ENCODE measurements at regions not wholly inside any gene's neighbourhood (a gene's known extent, or its start where the extent isn't known, plus 50 kb on each side); places are given as distances from the start of the nearest gene placed in this dataset.

GRCh38 chr1:18554597-18554996 lies 73.9 kb downstream of the KLHDC7A start:
- TF ChIP-seq, protein P1, sequence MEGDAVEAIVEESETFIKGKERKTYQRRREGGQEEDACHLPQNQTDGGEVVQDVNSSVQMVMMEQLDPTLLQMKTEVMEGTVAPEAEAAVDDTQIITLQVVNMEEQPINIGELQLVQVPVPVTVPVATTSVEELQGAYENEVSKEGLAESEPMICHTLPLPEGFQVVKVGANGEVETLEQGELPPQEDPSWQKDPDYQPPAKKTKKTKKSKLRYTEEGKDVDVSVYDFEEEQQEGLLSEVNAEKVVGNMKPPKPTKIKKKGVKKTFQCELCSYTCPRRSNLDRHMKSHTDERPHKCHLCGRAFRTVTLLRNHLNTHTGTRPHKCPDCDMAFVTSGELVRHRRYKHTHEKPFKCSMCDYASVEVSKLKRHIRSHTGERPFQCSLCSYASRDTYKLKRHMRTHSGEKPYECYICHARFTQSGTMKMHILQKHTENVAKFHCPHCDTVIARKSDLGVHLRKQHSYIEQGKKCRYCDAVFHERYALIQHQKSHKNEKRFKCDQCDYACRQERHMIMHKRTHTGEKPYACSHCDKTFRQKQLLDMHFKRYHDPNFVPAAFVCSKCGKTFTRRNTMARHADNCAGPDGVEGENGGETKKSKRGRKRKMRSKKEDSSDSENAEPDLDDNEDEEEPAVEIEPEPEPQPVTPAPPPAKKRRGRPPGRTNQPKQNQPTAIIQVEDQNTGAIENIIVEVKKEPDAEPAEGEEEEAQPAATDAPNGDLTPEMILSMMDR (IDR thresholded peaks at IDR 0.05 in 8 of 11, conservative IDR thresholded peaks at IDR 0.05 in 3 of 11), result no peak
- no peak for TF ChIP-seq POLR2AphosphoS5 (IDR thresholded peaks at IDR 0.05)
- no peak for TF ChIP-seq POLR2A (IDR thresholded peaks at IDR 0.05)

Measured in spleen (tissue), 7 donors.